Breast epithelium (tissue), 4 donors: ENCODE measurements at regions not wholly inside any gene's neighbourhood (a gene's known extent, or its start where the extent isn't known, plus 50 kb on each side); places are given as distances from the start of the nearest gene placed in this dataset.

Source experiments
- DNase-seq, 2 donors: peaks; one replicate each; pipeline ENCODE4 v3.0.0-alpha.2; 2019; ENCODE audit warnings: low spot score in 2 of 2
- H3K27ac ChIP-seq, 2 donors: fragments of 200-600 bp; sonication (generic) in 1 of 2; one replicate each; pipeline ENCODE4 v1.5.1; 2016 to 2019; ENCODE audit warnings: mild to moderate bottlenecking in 1 of 2
- H3K27me3 ChIP-seq, 2 donors: fragments of 200-600 bp; sonication (generic) in 1 of 2; one replicate each; pipeline versions ENCODE4 v1.5.1 to v1.6.0; 2017 to 2019; ENCODE audit warnings: control low read depth in 1 of 2, mild to moderate bottlenecking in 1 of 2
- H3K36me3 ChIP-seq: fragments of 200-600 bp; one replicate; pipeline ENCODE4 v1.5.1; 2019
- H3K4me1 ChIP-seq, 2 donors: fragments of 200-600 bp; sonication (generic); one replicate each; pipeline ENCODE4 v1.5.1; 2016 to 2019; ENCODE audit warnings: control low read depth in 1 of 2
- H3K4me3 ChIP-seq, 3 donors: fragments of 200-600 bp; sonication (generic); 1 replicate in 2 of 3; 2 replicates in 1 of 3; pipeline ENCODE4 v1.5.1; 2016 to 2019; ENCODE audit warnings: mild to moderate bottlenecking in 3 of 3, moderate library complexity in 2 of 3
- H3K9me3 ChIP-seq, 2 donors: fragments of 200-600 bp; sonication (generic) in 1 of 2; one replicate each; pipeline ENCODE4 v1.5.1; 2016 to 2019; ENCODE audit warnings: control low read depth in 1 of 2
- POLR2A ChIP-seq: fragments of 450-650 bp; IDR thresholded peaks from one replicate; pipeline ENCODE4 v1.6.1; 2016; ENCODE audit warnings: antibody characterized with exemption, mild to moderate bottlenecking, moderate library complexity
- POLR2AphosphoS5 ChIP-seq, 3 donors: sonication (generic); formaldehyde crosslinking; IDR thresholded peaks; one replicate each; pipeline ENCODE4 v1.6.1; 2017; ENCODE audit warnings: antibody characterized with exemption in 3 of 3
- intact Hi-C: fragments of 100-400 bp; cut with DNase I; formaldehyde crosslinking; loops from one replicate; pipeline ENCODE4 v1.15.1; 2023; ENCODE audit warnings: low total_unique reads
- TF ChIP-seq, protein P1 (sequence below), 3 donors: fragments of 450-650 bp; IDR thresholded peaks; one replicate each; pipeline ENCODE4 v1.5.1; 2016 to 2017; ENCODE audit warnings: antibody characterized with exemption in 3 of 3, mild to moderate bottlenecking in 3 of 3, moderate library complexity in 3 of 3

- intact Hi-C loops: no loop called here
- Histone ChIP-seq H3K27ac (no peak overlapping the region), H3K27me3 (no peaks in the 10 kb centered on the region), H3K4me3 (no peak overlapping the region), H3K4me1 (no peaks in the 10 kb centered on the region), H3K36me3 (no peaks in the 10 kb centered on the region), H3K9me3 (no peaks in the 10 kb centered on the region)
- TF ChIP-seq, protein P1, sequence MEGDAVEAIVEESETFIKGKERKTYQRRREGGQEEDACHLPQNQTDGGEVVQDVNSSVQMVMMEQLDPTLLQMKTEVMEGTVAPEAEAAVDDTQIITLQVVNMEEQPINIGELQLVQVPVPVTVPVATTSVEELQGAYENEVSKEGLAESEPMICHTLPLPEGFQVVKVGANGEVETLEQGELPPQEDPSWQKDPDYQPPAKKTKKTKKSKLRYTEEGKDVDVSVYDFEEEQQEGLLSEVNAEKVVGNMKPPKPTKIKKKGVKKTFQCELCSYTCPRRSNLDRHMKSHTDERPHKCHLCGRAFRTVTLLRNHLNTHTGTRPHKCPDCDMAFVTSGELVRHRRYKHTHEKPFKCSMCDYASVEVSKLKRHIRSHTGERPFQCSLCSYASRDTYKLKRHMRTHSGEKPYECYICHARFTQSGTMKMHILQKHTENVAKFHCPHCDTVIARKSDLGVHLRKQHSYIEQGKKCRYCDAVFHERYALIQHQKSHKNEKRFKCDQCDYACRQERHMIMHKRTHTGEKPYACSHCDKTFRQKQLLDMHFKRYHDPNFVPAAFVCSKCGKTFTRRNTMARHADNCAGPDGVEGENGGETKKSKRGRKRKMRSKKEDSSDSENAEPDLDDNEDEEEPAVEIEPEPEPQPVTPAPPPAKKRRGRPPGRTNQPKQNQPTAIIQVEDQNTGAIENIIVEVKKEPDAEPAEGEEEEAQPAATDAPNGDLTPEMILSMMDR (IDR thresholded peaks at IDR 0.05): no peak
- TF ChIP-seq POLR2A (no peak), POLR2AphosphoS5 (IDR thresholded peaks at IDR 0.05) (no peak)
- no peak for DNase-seq
These were observed 233.3 kb downstream of the MBD2 start for GRCh38 chr18:53991202-53991601.

- Histone ChIP-seq H3K4me1 (no peaks in the 10 kb centered on the region), H3K36me3 (no peaks in the 10 kb centered on the region), H3K4me3 (no peak overlapping the region), H3K27ac (no peak overlapping the region), H3K27me3 (no peaks in the 10 kb centered on the region), H3K9me3 (no peaks in the 10 kb centered on the region)
- intact Hi-C loops: no loop called here
- TF ChIP-seq POLR2A (no peak), POLR2AphosphoS5 (IDR thresholded peaks at IDR 0.05) (no peak)
- TF ChIP-seq, protein P1 (IDR thresholded peaks at IDR 0.05): no peak
- DNase-seq: no peak
These were observed 234.0 kb downstream of the MBD2 start for GRCh38 chr18:53990485-53990884.

DNA sequence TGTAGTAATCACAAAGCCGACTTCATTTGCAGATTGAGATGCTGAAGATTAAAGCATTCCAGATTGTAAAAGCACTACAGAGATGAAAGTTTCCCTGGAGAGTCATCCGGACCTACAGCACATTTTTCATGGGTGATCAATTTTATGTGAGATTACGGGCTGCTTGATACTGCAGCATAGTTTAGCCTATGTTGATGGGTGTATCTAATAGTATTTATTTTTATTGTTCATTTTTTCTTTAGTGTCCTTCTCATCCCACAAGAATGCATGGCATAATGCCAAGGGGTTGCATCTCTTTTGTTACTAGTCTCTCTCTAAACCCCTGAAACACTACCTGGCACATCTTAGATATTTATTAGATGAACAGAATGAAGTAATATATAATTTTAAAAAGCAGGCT, 240.4 kb downstream of the MBD2 start:
- no peak overlapping the region for H3K4me3 ChIP-seq
- H3K9me3 ChIP-seq: peaks cover 3 to 10% of the 10 kb centered on the region in 2 donors
- TF ChIP-seq POLR2AphosphoS5 (IDR thresholded peaks at IDR 0.05) (no peak), POLR2A (no peak)
- TF ChIP-seq, protein P1 (IDR thresholded peaks at IDR 0.05): no peak
- no peaks in the 10 kb centered on the region for H3K36me3 ChIP-seq
- no peaks in the 10 kb centered on the region for H3K4me1 ChIP-seq
- no peak for DNase-seq
- intact Hi-C loops: loop anchor here (10.0 kb wide), 1 partner anchor 1599 kb away; no protein-coding TSS in a partner anchor
- no peak overlapping the region for H3K27ac ChIP-seq
- no peaks in the 10 kb centered on the region for H3K27me3 ChIP-seq

GRCh38 chr18:53971331-53971730, 253.1 kb downstream of the MBD2 start:
- TF ChIP-seq POLR2A (no peak), POLR2AphosphoS5 (IDR thresholded peaks at IDR 0.05) (no peak)
- TF ChIP-seq, protein P1 (IDR thresholded peaks at IDR 0.05): no peak
- H3K36me3 ChIP-seq: no peaks in the 10 kb centered on the region
- no peaks in the 10 kb centered on the region for H3K27me3 ChIP-seq
- H3K4me1 ChIP-seq: no peaks in the 10 kb centered on the region
- H3K9me3 ChIP-seq: peaks cover 3% of the 10 kb centered on the region in 2 donors
- DNase-seq: no peak
- intact Hi-C loops: no loop called here
- no peak overlapping the region for H3K4me3 ChIP-seq
- no peak overlapping the region for H3K27ac ChIP-seq

DNA sequence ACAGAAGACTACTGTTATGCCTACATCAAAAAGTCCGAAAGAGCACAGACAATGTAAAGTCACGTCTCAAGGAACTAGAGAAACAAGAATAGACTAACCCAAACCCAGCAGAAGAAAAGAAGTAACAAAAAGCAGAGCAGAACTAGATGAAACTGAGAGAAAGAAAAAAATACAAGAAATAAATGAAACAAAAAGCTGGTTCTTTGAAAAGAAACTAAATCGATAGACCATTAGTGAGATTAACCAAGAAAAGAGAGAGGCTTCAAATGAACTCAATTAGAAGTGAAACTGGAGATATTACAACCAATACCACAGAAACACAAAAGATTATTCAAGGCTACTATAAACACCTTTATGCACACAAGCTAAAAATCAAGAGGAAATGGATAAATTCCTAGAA, 271.8 kb downstream of the MBD2 start:
- no peak for TF ChIP-seq POLR2AphosphoS5 (IDR thresholded peaks at IDR 0.05)
- no peak for TF ChIP-seq POLR2A
- TF ChIP-seq, protein P1 (IDR thresholded peaks at IDR 0.05): no peak
- DNase-seq: no peak
- Histone ChIP-seq H3K36me3 (no peaks in the 10 kb centered on the region), H3K4me1 (no peaks in the 10 kb centered on the region), H3K27me3 (no peaks in the 10 kb centered on the region), H3K27ac (no peak overlapping the region), H3K9me3 (no peaks in the 10 kb centered on the region), H3K4me3 (no peak overlapping the region)
- intact Hi-C loops: no loop called here
